Karpas-422 (cell line): ENCODE measurements at regions not wholly inside any gene's neighbourhood (a gene's known extent, or its start where the extent isn't known, plus 50 kb on each side); places are given as distances from the start of the nearest gene placed in this dataset.

Experiments
- DNase-seq: peaks from one replicate; pipeline ENCODE4 v3.0.0-alpha.2; 2015
- H2AFZ ChIP-seq: fragments of 200-600 bp; sonication (generic); 2 replicates; pipeline ENCODE4 v1.6.1; 2014; ENCODE audit warnings: antibody characterized with exemption, low read length, mixed read lengths
- H3K27ac ChIP-seq: fragments of 200-600 bp; sonication (generic); 2 replicates; pipeline ENCODE4 v1.5.1; 2014; ENCODE audit warnings: mild to moderate bottlenecking, low read length, moderate library complexity
- H3K27me3 ChIP-seq: fragments of 200-600 bp; sonication (generic); 2 replicates; pipeline ENCODE4 v1.6.1; 2014; ENCODE audit warnings: low read length, mixed read lengths
- H3K36me3 ChIP-seq: fragments of 200-600 bp; sonication (generic); 2 replicates; pipeline ENCODE4 v1.6.1; 2014; ENCODE audit warnings: low read length, mixed read lengths; ENCODE audit not compliant: insufficient read depth
- H3K4me1 ChIP-seq: fragments of 200-600 bp; sonication (generic); 2 replicates; pipeline ENCODE4 v1.6.1; 2014; ENCODE audit warnings: mild to moderate bottlenecking, low read length, mixed read lengths
- H3K4me2 ChIP-seq: fragments of 200-600 bp; sonication (generic); 2 replicates; pipeline ENCODE4 v1.6.1; 2014; ENCODE audit warnings: low read length, low read depth, mild to moderate bottlenecking; ENCODE audit not compliant: poor library complexity, severe bottlenecking
- H3K4me3 ChIP-seq: fragments of 200-600 bp; sonication (generic); 2 replicates; pipeline ENCODE4 v1.5.1; 2014; ENCODE audit warnings: mild to moderate bottlenecking, antibody characterized with exemption, low read length, mixed read lengths
- H3K79me2 ChIP-seq: fragments of 200-600 bp; sonication (generic); 2 replicates; pipeline ENCODE4 v1.6.1; 2014; ENCODE audit warnings: mild to moderate bottlenecking, low read length, mixed read lengths
- H3K9ac ChIP-seq: fragments of 200-600 bp; sonication (generic); 2 replicates; pipeline ENCODE4 v1.6.0; 2014; ENCODE audit warnings: low read length
- H3K9me2 ChIP-seq: fragments of 200-600 bp; sonication (generic), shearing (Covaris generic); replicated peaks from 2 replicates; pipeline ENCODE4 v1.6.0; 2014; ENCODE audit warnings: mild to moderate bottlenecking, low read length, moderate library complexity; ENCODE audit not compliant: insufficient read depth
- H3K9me3 ChIP-seq: fragments of 300-700, 200-600 bp; sonication (generic); 2 replicates; pipeline ENCODE4 v1.6.1; 2014; ENCODE audit warnings: low read length, mixed read lengths
- H4K20me1 ChIP-seq: fragments of 200-600 bp; sonication (generic); 2 replicates; pipeline ENCODE4 v1.6.1; 2014; ENCODE audit warnings: mild to moderate bottlenecking, antibody characterized with exemption, low read length, low read depth; ENCODE audit not compliant: insufficient read depth

GRCh38 chr12:77549383-77550128 is 281.1 kb upstream of the NAV3 start:
- H3K27ac ChIP-seq: no peak overlapping the region
- H3K79me2 ChIP-seq: no peaks in the 10 kb centered on the region
- no peaks in the 10 kb centered on the region for H3K27me3 ChIP-seq
- no peak overlapping the region for H3K9ac ChIP-seq
- 0 out of 2 replicates have a peak, but pooled peaks cover 3% of the 10 kb centered on the region for H3K9me2 ChIP-seq
- no peaks in the 10 kb centered on the region for H3K4me1 ChIP-seq
- H3K36me3 ChIP-seq: no peaks in the 10 kb centered on the region
- no peak overlapping the region for H3K4me3 ChIP-seq
- no peak for DNase-seq
- H3K9me3 ChIP-seq: peaks cover under 1% of the 10 kb centered on the region; the same call in 1 of the 2 replicates
- H4K20me1 ChIP-seq: no peaks in the 10 kb centered on the region
- H2AFZ ChIP-seq: no peak overlapping the region
- no peak overlapping the region for H3K4me2 ChIP-seq

DNA sequence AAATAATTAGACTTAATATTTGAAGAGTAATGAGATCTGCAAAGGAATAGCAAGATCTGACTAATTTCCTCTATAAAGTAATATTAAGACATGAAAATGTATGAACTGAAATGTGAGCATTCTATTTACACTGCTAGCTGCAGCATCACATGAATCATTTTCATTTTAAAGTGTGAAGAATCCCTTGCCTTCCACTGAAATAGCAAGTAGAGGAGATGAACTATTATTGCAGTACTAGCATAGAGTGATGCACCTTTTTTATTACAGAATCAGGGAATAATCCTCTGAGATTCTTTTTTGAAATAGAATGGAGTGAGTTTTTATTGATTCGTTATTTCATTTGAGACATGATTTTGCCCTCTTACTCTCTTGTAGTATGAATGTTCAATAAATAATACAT is 281.9 kb upstream of the NAV3 start:
- no peak overlapping the region for H3K4me3 ChIP-seq
- no peaks in the 10 kb centered on the region for H3K36me3 ChIP-seq
- no peak overlapping the region for H3K27ac ChIP-seq
- no peak overlapping the region for H3K4me2 ChIP-seq
- no peak overlapping the region for H3K9ac ChIP-seq
- 0 out of 2 replicates have a peak, but pooled peaks cover 3% of the 10 kb centered on the region for H3K9me2 ChIP-seq
- no peaks in the 10 kb centered on the region for H4K20me1 ChIP-seq
- H3K9me3 ChIP-seq: peaks cover 3% of the 10 kb centered on the region; the same call in 1 of the 2 replicates
- H3K27me3 ChIP-seq: no peaks in the 10 kb centered on the region
- H2AFZ ChIP-seq: no peak overlapping the region
- no peaks in the 10 kb centered on the region for H3K79me2 ChIP-seq
- H3K4me1 ChIP-seq: no peaks in the 10 kb centered on the region
- no peak for DNase-seq

DNA sequence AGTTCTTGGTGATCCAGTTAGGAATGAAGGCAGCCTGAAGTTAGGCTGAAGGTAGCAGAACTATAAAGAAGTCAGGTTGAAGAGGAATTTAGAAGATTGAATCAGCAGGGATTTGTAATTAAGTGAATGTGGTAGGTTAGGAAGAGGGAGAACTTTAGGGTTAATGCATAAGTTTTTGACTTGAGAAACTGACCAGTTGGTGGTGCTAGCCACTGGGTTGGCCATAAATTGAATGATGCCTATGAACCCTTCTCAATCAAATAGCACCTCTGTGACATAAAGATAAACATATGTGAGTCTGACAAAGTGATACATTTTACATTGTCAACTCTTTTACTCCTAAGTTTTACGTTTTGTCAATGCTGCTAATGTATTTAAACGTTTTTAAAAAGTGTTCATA is 290.6 kb upstream of the NAV3 start:
- Histone ChIP-seq H3K4me1 (no peaks in the 10 kb centered on the region), H3K9me2 (no peaks in the 10 kb centered on the region), H3K4me3 (no peak overlapping the region), H3K9ac (no peak overlapping the region), H3K79me2 (no peaks in the 10 kb centered on the region), H4K20me1 (no peaks in the 10 kb centered on the region), H2AFZ (no peak overlapping the region), H3K9me3 (peaks cover 3% of the 10 kb centered on the region; the same call in 1 of the 2 replicates), H3K36me3 (no peaks in the 10 kb centered on the region), H3K4me2 (no peak overlapping the region), H3K27ac (no peak overlapping the region), H3K27me3 (no peaks in the 10 kb centered on the region)
- no peak for DNase-seq

DNA sequence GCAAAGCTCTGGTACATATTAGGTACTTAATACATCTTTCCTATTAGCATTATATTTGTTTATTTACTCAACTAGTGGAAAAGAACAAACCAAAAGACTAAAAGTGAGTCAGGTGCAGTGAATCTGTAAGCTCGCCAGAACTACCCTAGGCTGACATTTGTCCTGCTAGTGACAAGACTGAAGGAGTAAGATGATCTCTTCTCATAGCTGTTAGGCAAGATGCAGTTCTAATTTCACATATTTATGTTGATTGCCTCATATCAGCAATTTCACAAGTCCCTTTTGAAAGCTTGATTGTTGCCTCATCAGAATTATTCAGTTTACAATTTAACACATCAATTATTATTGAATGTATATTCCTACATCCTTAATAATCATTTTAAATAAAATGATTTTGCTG is 293.0 kb upstream of the NAV3 start:
- Histone ChIP-seq H3K79me2 (no peaks in the 10 kb centered on the region), H3K36me3 (no peaks in the 10 kb centered on the region), H3K4me3 (no peak overlapping the region), H3K27me3 (no peaks in the 10 kb centered on the region), H3K9me3 (no peaks in the 10 kb centered on the region), H4K20me1 (no peaks in the 10 kb centered on the region), H3K9me2 (no peaks in the 10 kb centered on the region), H3K4me2 (no peak overlapping the region), H2AFZ (no peak overlapping the region), H3K4me1 (no peaks in the 10 kb centered on the region), H3K27ac (no peak overlapping the region), H3K9ac (no peak overlapping the region)
- DNase-seq: no peak

- Histone ChIP-seq H3K4me2 (no peak overlapping the region), H3K9me2 (no peaks in the 10 kb centered on the region), H3K27ac (no peak overlapping the region), H3K27me3 (no peaks in the 10 kb centered on the region), H4K20me1 (no peaks in the 10 kb centered on the region), H3K9me3 (no peaks in the 10 kb centered on the region), H3K4me3 (no peak overlapping the region), H3K9ac (no peak overlapping the region), H3K79me2 (no peaks in the 10 kb centered on the region), H2AFZ (no peak overlapping the region), H3K4me1 (no peaks in the 10 kb centered on the region), H3K36me3 (no peaks in the 10 kb centered on the region)
- DNase-seq: no peak
Observed at GRCh38 chr12:77535734-77536133, 295.0 kb upstream of the NAV3 start.

GRCh38 chr12:77531912-77532311 is 298.8 kb upstream of the NAV3 start:
- Histone ChIP-seq H3K9me3 (no peaks in the 10 kb centered on the region), H3K9ac (no peak overlapping the region), H3K79me2 (no peaks in the 10 kb centered on the region), H3K36me3 (no peaks in the 10 kb centered on the region), H3K27me3 (no peaks in the 10 kb centered on the region), H3K4me2 (no peak overlapping the region), H3K4me3 (no peak overlapping the region), H3K27ac (no peak overlapping the region), H3K4me1 (no peaks in the 10 kb centered on the region), H4K20me1 (no peaks in the 10 kb centered on the region), H2AFZ (no peak overlapping the region), H3K9me2 (no peaks in the 10 kb centered on the region)
- no peak for DNase-seq

- Histone ChIP-seq H3K27me3 (0 out of 2 replicates have a peak, but pooled peaks cover 3% of the 10 kb centered on the region), H4K20me1 (no peaks in the 10 kb centered on the region), H3K4me2 (no peak overlapping the region), H3K9ac (no peak overlapping the region), H3K9me2 (peaks cover 4% of the 10 kb centered on the region), H3K4me3 (no peak overlapping the region), H3K27ac (no peak overlapping the region), H3K36me3 (no peaks in the 10 kb centered on the region), H2AFZ (no peak overlapping the region), H3K4me1 (no peaks in the 10 kb centered on the region), H3K9me3 (no peaks in the 10 kb centered on the region), H3K79me2 (no peaks in the 10 kb centered on the region)
- no peak for DNase-seq
Observed at GRCh38 chr12:77522247-77522646, 308.4 kb upstream of the NAV3 start.

- no peak for DNase-seq
- no peak overlapping the region for H3K4me3 ChIP-seq
- no peaks in the 10 kb centered on the region for H3K79me2 ChIP-seq
- H2AFZ ChIP-seq: no peak overlapping the region
- H3K4me2 ChIP-seq: no peak overlapping the region
- H3K9me3 ChIP-seq: no peaks in the 10 kb centered on the region
- no peaks in the 10 kb centered on the region for H4K20me1 ChIP-seq
- no peaks in the 10 kb centered on the region for H3K4me1 ChIP-seq
- peaks cover 4% of the 10 kb centered on the region for H3K9me2 ChIP-seq
- no peaks in the 10 kb centered on the region for H3K36me3 ChIP-seq
- H3K27ac ChIP-seq: no peak overlapping the region
- 0 out of 2 replicates have a peak, but pooled peaks cover 3% of the 10 kb centered on the region for H3K27me3 ChIP-seq
- no peak overlapping the region for H3K9ac ChIP-seq
Observed at GRCh38 chr12:77521508-77522115, 309.1 kb upstream of the NAV3 start.
